OCI-LY7 (cell line): ENCODE measurements at regions not wholly inside any gene's neighbourhood (a gene's known extent, or its start where the extent isn't known, plus 50 kb on each side); places are given as distances from the start of the nearest gene placed in this dataset.

Experiments
- BruUV-seq: library from RNA; stranded (reverse); fragments of 400-500 nt; replicated peaks from 2 replicates; lab custom pipeline; 2021; lab: Mats Ljungman, UMichigan
- CTCF ChIA-PET: fragments of 300-600 bp; sonication (Branson Sonifier 250); formaldehyde crosslinking; loops from one replicate; lab custom pipeline; 2022; ENCODE audit warnings: antibody characterized with exemption; ENCODE audit not compliant: unreplicated experiment; lab: Charles Lee
- POLR2A ChIA-PET: fragments of 300-600 bp; sonication (Branson Sonifier 250); formaldehyde crosslinking; loops from one replicate; lab custom pipeline; 2022; ENCODE audit warnings: antibody characterized with exemption; lab: Charles Lee
- DNase-seq: peaks from one replicate; pipeline ENCODE4 v3.0.0-alpha.2; 2015; ENCODE audit warnings: low spot score
- H2AFZ ChIP-seq: fragments of 200-600 bp; sonication (generic), shearing (Covaris generic); 2 replicates; pipeline ENCODE4 v1.6.1; 2014; ENCODE audit warnings: mild to moderate bottlenecking, antibody characterized with exemption, low read length, moderate library complexity
- H3K27ac ChIP-seq: fragments of 200-600 bp; sonication (generic); 2 replicates; pipeline ENCODE4 v1.5.1; 2014; ENCODE audit warnings: mixed run types, low read depth, mild to moderate bottlenecking, moderate library complexity, low read length, inconsistent platforms; ENCODE audit not compliant: poor library complexity, severe bottlenecking
- H3K36me3 ChIP-seq: fragments of 200-600 bp; sonication (generic); 2 replicates; pipeline ENCODE4 v1.6.1; 2014; ENCODE audit warnings: mild to moderate bottlenecking, antibody characterized with exemption, low read length, moderate library complexity, mixed read lengths; ENCODE audit not compliant: insufficient read depth
- H3K4me1 ChIP-seq: fragments of 200-600 bp; sonication (generic); 2 replicates; pipeline ENCODE4 v1.5.1; 2014; ENCODE audit warnings: mild to moderate bottlenecking, low read length; ENCODE audit not compliant: insufficient read depth, poor library complexity, severe bottlenecking
- H3K4me2 ChIP-seq: fragments of 200-600 bp; sonication (generic); 2 replicates; pipeline ENCODE4 v1.6.1; 2014; ENCODE audit warnings: mild to moderate bottlenecking, low read length
- H3K4me3 ChIP-seq: fragments of 200-600 bp; sonication (generic); 2 replicates; pipeline ENCODE4 v1.5.1; 2014; ENCODE audit warnings: mild to moderate bottlenecking, low read depth, low read length; ENCODE audit not compliant: poor library complexity, severe bottlenecking
- H3K79me2 ChIP-seq: fragments of 200-600 bp; sonication (generic); 2 replicates; pipeline ENCODE4 v1.6.1; 2016; ENCODE audit warnings: low read depth, mild to moderate bottlenecking, low read length, moderate library complexity, mixed read lengths; ENCODE audit not compliant: insufficient read depth
- H3K9me2 ChIP-seq: fragments of 200-600 bp; sonication (generic); 2 replicates; pipeline ENCODE4 v1.6.1; 2016; ENCODE audit warnings: mild to moderate bottlenecking, low read length, mixed read lengths; ENCODE audit not compliant: insufficient read depth
- H3K9me3 ChIP-seq: fragments of 200-600 bp; sonication (generic); 2 replicates; pipeline ENCODE4 v1.6.1; 2014; ENCODE audit warnings: mild to moderate bottlenecking, mixed run types, low read length, mixed read lengths
- H4K20me1 ChIP-seq: fragments of 200-600 bp; sonication (generic); 2 replicates; pipeline ENCODE4 v1.6.1; 2014; ENCODE audit warnings: mild to moderate bottlenecking, antibody characterized with exemption, low read length, moderate library complexity, mixed read lengths; ENCODE audit not compliant: insufficient read depth
- CTCF ChIP-seq: fragments of 200-600 bp; sonication (generic); conservative IDR thresholded peaks from 2 replicates; pipeline ENCODE4 v1.5.1; 2014; ENCODE audit warnings: mild to moderate bottlenecking, antibody characterized with exemption, low read length, moderate library complexity, mixed read lengths
- EZH2phosphoT487 ChIP-seq: fragments of 200-600 bp; sonication (generic); IDR thresholded peaks from 2 replicates; pipeline ENCODE4 v1.6.1; 2018; ENCODE audit warnings: low read depth, borderline replicate concordance, mild to moderate bottlenecking, mixed run types, antibody characterized with exemption, low read length, moderate library complexity, mixed read lengths
- intact Hi-C: fragments of 100-400 bp; cut with micrococcal nuclease; formaldehyde crosslinking; loops from one replicate; pipeline ENCODE4 v1.10.0; 2022; ENCODE audit not compliant: unreplicated experiment

- no peaks in the 10 kb centered on the region for H3K4me1 ChIP-seq
- H3K27ac ChIP-seq, result no peak overlapping the region
- no peaks in the 10 kb centered on the region for H4K20me1 ChIP-seq
- DNase-seq, result no peak
- H3K79me2 ChIP-seq, result no peaks in the 10 kb centered on the region
- intact Hi-C loops, result no loop called here
- no peak overlapping the region for H3K4me3 ChIP-seq
- no peak overlapping the region for H2AFZ ChIP-seq
- H3K36me3 ChIP-seq, result no peaks in the 10 kb centered on the region
- CTCF ChIA-PET, result no interaction called here
- TF ChIP-seq EZH2phosphoT487 (no peak), CTCF (no peak)
- no peaks in the 10 kb centered on the region for H3K9me2 ChIP-seq
- POLR2A ChIA-PET, result interaction anchor here (0.6 kb wide), 1 partner anchor 750 kb away, joined by 3 read pairs; no protein-coding TSS in a partner anchor
- no peaks in the 10 kb centered on the region for H3K9me3 ChIP-seq
- BruUV-seq, result no TSS peak
- H3K4me2 ChIP-seq, result no peak overlapping the region
Measured at GRCh38 chr4:177596035-177596434, 153.8 kb upstream of the AGA start.

DNA sequence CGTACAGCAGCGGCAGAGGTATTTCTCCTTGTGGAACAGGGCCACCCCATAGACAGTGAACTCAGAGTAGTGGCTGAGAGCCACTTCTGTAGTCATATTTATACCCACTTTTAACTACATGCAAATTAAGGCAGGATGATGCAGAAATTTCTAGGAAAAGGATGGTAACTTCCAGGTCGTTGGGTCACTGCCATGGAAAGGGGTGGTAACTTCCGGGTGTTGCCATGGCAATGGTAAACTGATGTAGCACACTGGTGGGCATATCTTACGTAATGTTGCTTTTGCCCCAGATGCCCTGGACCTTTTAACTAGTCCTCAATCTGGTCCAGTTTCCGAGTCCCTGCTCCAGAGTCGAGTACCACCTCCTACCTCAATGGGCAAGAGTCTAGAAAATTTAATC lies 154.8 kb upstream of the AGA start:
- CTCF ChIA-PET, result no interaction called here
- POLR2A ChIA-PET, result no interaction called here
- Histone ChIP-seq H2AFZ (no peak overlapping the region), H3K36me3 (no peaks in the 10 kb centered on the region), H3K9me2 (no peaks in the 10 kb centered on the region), H3K27ac (no peak overlapping the region), H3K9me3 (no peaks in the 10 kb centered on the region), H3K4me3 (no peak overlapping the region), H3K4me2 (no peak overlapping the region), H4K20me1 (no peaks in the 10 kb centered on the region), H3K4me1 (no peaks in the 10 kb centered on the region), H3K79me2 (no peaks in the 10 kb centered on the region)
- TF ChIP-seq CTCF, result no peak
- TF ChIP-seq EZH2phosphoT487, result no peak
- DNase-seq, result no peak
- intact Hi-C loops, result no loop called here
- BruUV-seq, result no TSS peak

DNA sequence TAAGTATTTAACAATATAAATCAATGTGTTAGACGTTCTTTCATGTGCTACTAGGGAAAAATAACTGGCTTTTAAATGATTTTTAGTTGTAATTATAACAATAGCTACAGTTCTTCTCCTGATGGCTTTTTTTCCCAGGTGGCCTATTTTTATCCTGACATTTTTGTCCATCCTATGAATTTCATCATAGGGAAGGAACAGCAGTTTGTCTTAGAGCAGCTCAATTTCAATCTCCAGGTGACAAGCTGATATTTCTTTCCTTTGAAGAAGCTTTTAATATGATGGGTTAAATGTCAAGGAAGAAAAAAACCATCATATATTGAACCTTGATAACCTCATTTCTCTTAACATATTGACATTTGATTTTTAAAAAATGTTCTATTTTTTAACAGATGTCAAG lies 163.0 kb upstream of the AGA start:
- Histone ChIP-seq H2AFZ (no peak overlapping the region), H3K36me3 (no peaks in the 10 kb centered on the region), H3K9me2 (no peaks in the 10 kb centered on the region), H3K4me2 (no peak overlapping the region), H3K27ac (no peak overlapping the region), H4K20me1 (no peaks in the 10 kb centered on the region), H3K4me1 (no peaks in the 10 kb centered on the region), H3K9me3 (no peaks in the 10 kb centered on the region), H3K4me3 (no peak overlapping the region), H3K79me2 (no peaks in the 10 kb centered on the region)
- TF ChIP-seq EZH2phosphoT487 (no peak), CTCF (no peak)
- no peak for DNase-seq
- no TSS peak for BruUV-seq
- ChIA-PET CTCF (no interaction called here), POLR2A (interaction anchor here (0.7 to 1.2 kb wide), 2 partner anchors 11 to 1354 kb away, joined by 3 read pairs; no protein-coding TSS in a partner anchor)
- intact Hi-C loops, result no loop called here
